OCI-LY3 (cell line): ENCODE measurements at regions not wholly inside any gene's neighbourhood (a gene's known extent, or its start where the extent isn't known, plus 50 kb on each side); places are given as distances from the start of the nearest gene placed in this dataset.

Source experiments
- H2AFZ ChIP-seq: fragments of 200-600, 300-600 bp; shearing (Covaris generic); 2 replicates; pipeline ENCODE4 v1.6.0; 2014; ENCODE audit warnings: antibody characterized with exemption, low read depth, low read length
- H3K27ac ChIP-seq: fragments of 200-600, 300-600 bp; sonication (generic); 2 replicates; pipeline ENCODE4 v1.5.1; 2014; ENCODE audit warnings: mild to moderate bottlenecking, low read length, moderate library complexity, mixed read lengths
- H3K27me3 ChIP-seq: fragments of 200-600, 300-600 bp; sonication (generic); 2 replicates; pipeline ENCODE4 v1.6.1; 2014; ENCODE audit warnings: low read depth, low read length, mixed read lengths
- H3K36me3 ChIP-seq: fragments of 200-600, 300-600 bp; sonication (generic); replicated peaks from 2 replicates; pipeline ENCODE3; 2014; ENCODE audit warnings: low read depth, low read length, mixed read lengths
- H3K4me1 ChIP-seq: fragments of 300-600, 200-600 bp; sonication (generic); 2 replicates; pipeline ENCODE4 v1.6.1; 2014; ENCODE audit warnings: low read length, mixed read lengths
- H3K4me2 ChIP-seq: fragments of 200-600, 300-600 bp; sonication (generic); 2 replicates; pipeline ENCODE4 v1.6.1; 2014; ENCODE audit warnings: low read length, mixed read lengths
- H3K4me3 ChIP-seq: fragments of 300-600, 200-600 bp; sonication (generic); 2 replicates; pipeline ENCODE4 v1.5.1; 2014; ENCODE audit warnings: antibody characterized with exemption, mild to moderate bottlenecking, low read length, moderate library complexity
- H3K79me2 ChIP-seq: fragments of 300-600, 200-600 bp; shearing (Covaris generic); 2 replicates; pipeline ENCODE4 v1.6.1; 2014; ENCODE audit warnings: mild to moderate bottlenecking, low read length, mixed read lengths
- H3K9ac ChIP-seq: fragments of 300-600, 200-600 bp; shearing (Covaris generic); 2 replicates; pipeline ENCODE4 v1.6.0; 2014; ENCODE audit warnings: mild to moderate bottlenecking, low read length, moderate library complexity
- H3K9me3 ChIP-seq: fragments of 200-600, 300-600 bp; shearing (Covaris generic); 2 replicates; pipeline ENCODE4 v1.6.1; 2014; ENCODE audit warnings: low read length, mixed read lengths; ENCODE audit not compliant: insufficient read depth
- H4K20me1 ChIP-seq: fragments of 200-600, 300-600 bp; sonication (generic); 2 replicates; pipeline ENCODE4 v1.6.1; 2016; ENCODE audit warnings: low read length, mixed read lengths; ENCODE audit not compliant: insufficient read depth
- EZH2phosphoT487 ChIP-seq: fragments of 200-600 bp; shearing (Covaris generic); IDR thresholded peaks from 2 replicates; pipeline ENCODE4 v1.6.1; 2018; ENCODE audit warnings: antibody characterized with exemption, mixed run types, low read depth
- TF ChIP-seq, protein P1 (sequence below): fragments of 200-600, 300-600 bp; sonication (generic); IDR thresholded peaks from 2 replicates; pipeline ENCODE4 v1.5.1; 2014; ENCODE audit warnings: antibody characterized with exemption, low read length, low read depth

GRCh38 chr2:208620487-208620978, 213.9 kb downstream of the PTH2R start:
- Histone ChIP-seq H3K9ac (no peak overlapping the region), H3K27me3 (no peaks in the 10 kb centered on the region), H4K20me1 (no peaks in the 10 kb centered on the region), H3K79me2 (no peaks in the 10 kb centered on the region), H3K9me3 (no peaks in the 10 kb centered on the region), H3K36me3 (no peaks in the 10 kb centered on the region), H3K27ac (no peak overlapping the region), H3K4me2 (no peak overlapping the region), H2AFZ (no peak overlapping the region), H3K4me3 (no peak overlapping the region), H3K4me1 (no peaks in the 10 kb centered on the region)
- TF ChIP-seq, protein P1, sequence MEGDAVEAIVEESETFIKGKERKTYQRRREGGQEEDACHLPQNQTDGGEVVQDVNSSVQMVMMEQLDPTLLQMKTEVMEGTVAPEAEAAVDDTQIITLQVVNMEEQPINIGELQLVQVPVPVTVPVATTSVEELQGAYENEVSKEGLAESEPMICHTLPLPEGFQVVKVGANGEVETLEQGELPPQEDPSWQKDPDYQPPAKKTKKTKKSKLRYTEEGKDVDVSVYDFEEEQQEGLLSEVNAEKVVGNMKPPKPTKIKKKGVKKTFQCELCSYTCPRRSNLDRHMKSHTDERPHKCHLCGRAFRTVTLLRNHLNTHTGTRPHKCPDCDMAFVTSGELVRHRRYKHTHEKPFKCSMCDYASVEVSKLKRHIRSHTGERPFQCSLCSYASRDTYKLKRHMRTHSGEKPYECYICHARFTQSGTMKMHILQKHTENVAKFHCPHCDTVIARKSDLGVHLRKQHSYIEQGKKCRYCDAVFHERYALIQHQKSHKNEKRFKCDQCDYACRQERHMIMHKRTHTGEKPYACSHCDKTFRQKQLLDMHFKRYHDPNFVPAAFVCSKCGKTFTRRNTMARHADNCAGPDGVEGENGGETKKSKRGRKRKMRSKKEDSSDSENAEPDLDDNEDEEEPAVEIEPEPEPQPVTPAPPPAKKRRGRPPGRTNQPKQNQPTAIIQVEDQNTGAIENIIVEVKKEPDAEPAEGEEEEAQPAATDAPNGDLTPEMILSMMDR: no peak
- no peak for TF ChIP-seq EZH2phosphoT487

- H2AFZ ChIP-seq: no peak overlapping the region
Measured at GRCh38 chr2:208627110-208627884, 220.7 kb downstream of the PTH2R start.

GRCh38 chr2:208627916-208628315, 221.3 kb downstream of the PTH2R start:
- no peak overlapping the region for H2AFZ ChIP-seq
- H3K27ac ChIP-seq: no peak overlapping the region
- no peaks in the 10 kb centered on the region for H3K9me3 ChIP-seq
- no peak overlapping the region for H3K4me2 ChIP-seq
- no peak for TF ChIP-seq EZH2phosphoT487
- TF ChIP-seq, protein P1: no peak
- no peaks in the 10 kb centered on the region for H3K79me2 ChIP-seq
- no peak overlapping the region for H3K9ac ChIP-seq
- H3K4me3 ChIP-seq: no peak overlapping the region
- no peaks in the 10 kb centered on the region for H3K27me3 ChIP-seq
- H3K36me3 ChIP-seq: no peaks in the 10 kb centered on the region
- H3K4me1 ChIP-seq: no peaks in the 10 kb centered on the region
- H4K20me1 ChIP-seq: no peaks in the 10 kb centered on the region

More at GRCh38 chr2:208627110-208627884, 220.7 kb downstream of the PTH2R start:
- H4K20me1 ChIP-seq: no peaks in the 10 kb centered on the region
- no peak for TF ChIP-seq EZH2phosphoT487
- TF ChIP-seq, protein P1: no peak
- no peaks in the 10 kb centered on the region for H3K27me3 ChIP-seq
- no peaks in the 10 kb centered on the region for H3K4me1 ChIP-seq
- H3K4me3 ChIP-seq: no peak overlapping the region
- H3K9me3 ChIP-seq: no peaks in the 10 kb centered on the region
- H3K27ac ChIP-seq: no peak overlapping the region
- no peak overlapping the region for H3K4me2 ChIP-seq
- H3K9ac ChIP-seq: no peak overlapping the region
- H3K79me2 ChIP-seq: no peaks in the 10 kb centered on the region
- no peaks in the 10 kb centered on the region for H3K36me3 ChIP-seq

- no peak overlapping the region for H3K27ac ChIP-seq
- H3K4me3 ChIP-seq: no peak overlapping the region
- TF ChIP-seq EZH2phosphoT487: no peak
- H3K4me1 ChIP-seq: 0 out of 2 replicates have a peak, but pooled peaks cover 3% of the 10 kb centered on the region
- no peak overlapping the region for H3K4me2 ChIP-seq
- no peaks in the 10 kb centered on the region for H3K9me3 ChIP-seq
- H4K20me1 ChIP-seq: no peaks in the 10 kb centered on the region
- no peak overlapping the region for H2AFZ ChIP-seq
- H3K36me3 ChIP-seq: no peaks in the 10 kb centered on the region
- H3K27me3 ChIP-seq: no peaks in the 10 kb centered on the region
- no peak overlapping the region for H3K9ac ChIP-seq
- no peaks in the 10 kb centered on the region for H3K79me2 ChIP-seq
Measured at GRCh38 chr2:208638059-208638458, 231.5 kb downstream of the PTH2R start.
